GM19438 (cell line): ENCODE measurements at regions not wholly inside any gene's neighbourhood (a gene's known extent, or its start where the extent isn't known, plus 50 kb on each side); places are given as distances from the start of the nearest gene placed in this dataset.

Experiments
- ATAC-seq: cut with Tn5 transposase; IDR thresholded peaks from one replicate; pipeline ENCODE4 v1.9.1; 2021; ENCODE audit warnings: low read depth; ENCODE audit not compliant: unreplicated experiment

DNA sequence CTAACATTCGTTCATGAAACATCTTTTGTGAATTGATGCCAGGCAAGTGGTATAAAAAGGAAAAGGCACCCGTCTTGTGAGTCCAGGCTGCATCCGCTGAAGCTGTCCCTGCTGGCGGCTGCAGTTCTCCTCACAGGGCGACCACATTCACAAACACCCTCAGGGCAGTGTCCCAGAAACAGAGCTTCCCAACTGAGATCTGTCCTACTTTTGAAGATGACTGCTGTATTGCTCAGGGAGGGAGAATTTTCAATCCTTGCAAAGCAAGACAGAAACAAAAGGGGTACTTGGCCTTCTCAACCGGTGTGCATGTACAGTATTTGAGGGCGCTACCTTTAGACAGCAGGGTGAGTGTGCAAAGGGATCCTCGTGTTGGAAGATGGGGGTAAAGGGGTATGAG lies 316.1 kb downstream of the GADD45G start:
- no peak for ATAC-seq

- ATAC-seq: no peak
Observed at GRCh38 chr9:89922099-89922498, 317.3 kb downstream of the GADD45G start.

GRCh38 chr9:89923174-89923573 lies 318.4 kb downstream of the GADD45G start:
- ATAC-seq: no peak

DNA sequence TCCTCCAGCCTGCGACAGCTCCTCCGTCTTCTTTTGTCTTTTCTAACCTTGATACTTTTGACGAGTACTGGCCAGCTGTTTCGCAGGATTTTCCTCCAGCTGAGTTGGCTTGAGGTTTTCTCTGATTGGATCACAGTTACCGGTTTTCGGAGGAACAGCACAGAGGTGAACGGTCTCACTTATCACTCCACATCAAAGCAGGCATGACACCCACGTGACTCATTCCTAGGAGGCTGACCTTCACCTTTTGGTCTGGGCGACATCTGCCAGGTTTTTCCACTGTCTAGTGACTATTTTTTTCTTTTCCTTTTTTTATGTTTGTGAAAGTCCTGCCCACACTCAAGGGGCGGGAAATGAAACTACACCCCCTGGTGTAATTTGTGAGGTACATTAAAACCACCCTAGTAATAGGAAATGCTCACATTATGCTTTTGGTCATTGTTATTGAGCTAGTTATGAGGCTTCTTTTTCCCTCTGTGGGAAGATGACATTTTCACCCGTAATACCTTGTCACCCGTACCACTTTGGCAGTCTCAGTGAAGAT lies 319.2 kb downstream of the GADD45G start:
- no peak for ATAC-seq

DNA sequence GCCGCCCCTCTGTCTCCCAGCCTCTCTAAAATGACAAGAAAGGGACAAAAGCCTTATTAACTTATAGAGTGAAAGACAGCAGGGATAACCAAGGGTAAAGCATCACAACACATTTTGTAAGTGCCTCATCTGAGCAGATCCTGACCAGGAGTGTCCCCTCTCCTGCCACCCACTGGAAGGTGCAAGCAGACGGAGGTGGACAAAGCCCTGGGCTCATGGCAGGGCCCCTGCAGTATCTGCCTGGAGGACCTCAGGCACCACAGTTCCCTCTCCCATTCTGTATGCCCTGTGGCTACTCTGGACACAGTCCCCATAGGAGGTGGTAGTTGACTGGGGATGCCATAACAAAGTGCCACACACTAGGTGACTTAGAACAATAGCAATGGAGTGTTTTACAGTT lies 319.8 kb downstream of the GADD45G start:
- ATAC-seq: no peak

DNA sequence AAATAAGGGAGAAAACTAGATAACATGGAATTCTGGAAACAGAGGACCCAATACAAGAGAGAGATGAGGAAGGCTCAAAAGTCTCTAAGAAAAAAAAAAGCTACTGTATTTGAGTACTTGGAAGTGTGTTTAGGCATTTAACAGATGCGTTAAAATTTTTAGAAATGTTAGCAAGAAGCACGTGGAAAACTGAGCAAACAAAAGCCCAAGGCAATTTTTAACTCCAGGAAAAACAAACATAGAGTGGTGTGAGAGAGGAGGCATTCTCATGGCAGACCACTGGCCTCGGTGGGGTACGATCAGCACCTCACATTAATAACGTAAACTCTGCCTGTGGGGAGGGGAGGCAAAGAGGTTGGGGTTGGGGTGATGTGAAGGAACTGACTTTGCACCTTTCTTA lies 321.4 kb downstream of the GADD45G start:
- no peak for ATAC-seq

- no peak for ATAC-seq
Observed at GRCh38 chr9:89926691-89927220, 321.9 kb downstream of the GADD45G start.

DNA sequence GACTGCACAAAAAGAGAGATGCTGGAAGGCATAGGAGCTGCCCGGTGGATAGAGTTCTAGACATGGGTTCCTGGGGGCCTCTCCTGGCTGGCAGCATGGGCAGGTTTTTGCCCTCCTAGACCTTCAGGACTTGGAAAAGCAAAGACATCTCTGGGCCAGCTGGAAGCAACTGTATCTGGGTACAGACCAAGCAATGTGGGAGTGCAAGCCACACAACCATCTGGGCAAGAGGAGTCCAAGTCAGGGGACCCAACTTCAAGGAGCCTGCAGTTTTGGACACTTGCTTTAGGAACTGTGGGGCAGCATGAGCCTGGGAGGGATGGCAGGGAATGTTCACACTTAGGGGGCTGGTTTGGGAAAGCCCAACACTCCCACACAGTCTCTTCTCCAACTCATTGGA lies 323.3 kb downstream of the GADD45G start:
- ATAC-seq: no peak

- no peak for ATAC-seq
Observed at GRCh38 chr9:89928521-89929275, 323.9 kb downstream of the GADD45G start.

DNA sequence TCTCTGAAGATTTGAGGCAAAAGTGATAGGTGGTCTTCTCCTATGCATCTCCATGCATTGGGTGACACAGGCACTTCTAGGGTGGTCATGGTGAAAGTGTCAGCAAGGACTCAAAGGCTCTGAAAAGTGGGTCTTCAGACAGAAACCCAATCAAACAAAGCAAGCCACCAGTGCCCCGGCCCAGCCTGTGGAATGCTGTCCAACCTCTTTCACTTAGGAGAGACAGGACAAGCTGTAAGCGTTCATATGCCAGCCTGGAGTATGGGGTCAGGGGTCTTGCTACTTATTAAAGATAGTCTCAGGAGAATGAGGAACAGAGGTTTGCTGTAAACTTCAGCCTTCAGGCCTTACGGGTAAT lies 324.5 kb downstream of the GADD45G start:
- ATAC-seq: no peak

DNA sequence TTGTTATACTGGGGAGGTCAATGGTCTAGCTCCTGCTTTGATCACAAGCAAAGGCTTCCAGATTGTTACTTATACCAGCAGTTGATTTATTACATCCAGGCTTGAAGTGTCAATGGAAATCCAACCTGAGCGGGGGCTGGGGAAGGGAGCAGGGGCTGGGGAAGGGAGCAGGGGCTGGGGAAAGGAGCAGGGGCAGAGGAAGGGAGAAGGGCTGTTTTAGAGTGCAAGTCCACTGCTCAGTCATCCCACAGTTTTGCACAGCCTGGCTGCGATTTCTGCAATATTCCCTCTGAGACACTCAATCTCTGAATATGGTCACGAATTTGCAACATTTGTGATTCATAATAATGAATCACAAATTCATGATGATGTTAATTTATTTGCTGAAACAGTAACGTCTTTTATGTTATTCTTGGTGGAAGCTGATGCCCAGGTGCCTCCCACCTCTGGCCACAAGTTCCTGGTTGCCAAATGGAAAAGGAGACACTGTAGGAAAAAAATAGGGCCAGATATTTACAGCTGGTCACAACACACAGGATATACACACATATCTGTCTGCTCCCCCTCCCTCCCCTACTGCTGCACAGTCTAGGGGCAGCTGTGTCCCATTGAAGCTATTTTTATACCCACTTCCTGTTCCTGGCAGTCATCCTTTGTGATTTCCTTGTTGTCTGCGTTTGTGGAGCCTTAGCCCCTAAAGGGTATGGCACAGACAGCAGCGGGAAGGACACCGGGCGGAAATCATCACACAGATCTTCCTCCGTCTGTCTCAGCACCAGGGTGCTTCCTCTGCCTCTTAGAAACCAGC lies 325.1 kb downstream of the GADD45G start:
- no peak for ATAC-seq

DNA sequence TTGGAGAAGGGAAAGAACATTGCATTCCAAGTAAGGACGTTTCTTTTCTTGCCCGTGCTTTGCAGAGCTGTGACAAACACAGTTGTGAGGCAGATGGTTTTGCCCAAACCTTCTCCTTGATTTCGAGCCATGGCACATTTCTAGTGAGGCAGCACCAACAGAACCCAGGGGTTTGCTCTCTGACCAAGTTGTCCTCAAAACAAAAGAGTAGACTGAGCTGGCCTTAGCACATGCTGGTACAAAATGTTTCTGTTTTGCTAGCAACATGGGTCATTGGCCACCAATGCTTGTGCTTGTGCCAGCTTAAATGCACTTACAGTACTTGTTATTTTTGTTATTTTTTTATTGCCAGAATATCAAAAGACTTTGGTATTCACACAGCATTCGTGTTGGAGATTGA lies 328.8 kb downstream of the GADD45G start:
- no peak for ATAC-seq

- no peak for ATAC-seq
Observed at GRCh38 chr9:89935115-89935514, 330.3 kb downstream of the GADD45G start.

GRCh38 chr9:89935801-89936200 lies 331.0 kb downstream of the GADD45G start:
- ATAC-seq: no peak

DNA sequence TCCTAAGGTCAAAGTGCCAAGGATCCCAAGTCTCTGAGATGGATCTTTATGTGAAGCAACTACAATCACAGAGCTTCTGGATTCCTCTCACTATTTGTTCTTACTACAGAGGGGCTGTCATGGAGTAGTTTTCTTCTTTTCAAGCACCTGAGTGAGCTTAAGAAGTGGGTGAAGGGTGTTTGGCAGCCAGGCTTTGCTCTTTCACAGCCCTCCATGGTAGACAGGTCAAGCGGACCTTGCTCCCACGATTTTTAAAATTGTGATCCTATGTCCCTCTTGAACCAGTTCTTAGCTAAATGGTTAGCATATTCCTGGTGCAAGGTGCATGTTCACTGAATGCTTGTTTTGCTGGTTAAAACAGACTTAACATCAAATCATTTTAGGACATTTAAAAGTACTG lies 332.2 kb downstream of the GADD45G start:
- no peak for ATAC-seq

DNA sequence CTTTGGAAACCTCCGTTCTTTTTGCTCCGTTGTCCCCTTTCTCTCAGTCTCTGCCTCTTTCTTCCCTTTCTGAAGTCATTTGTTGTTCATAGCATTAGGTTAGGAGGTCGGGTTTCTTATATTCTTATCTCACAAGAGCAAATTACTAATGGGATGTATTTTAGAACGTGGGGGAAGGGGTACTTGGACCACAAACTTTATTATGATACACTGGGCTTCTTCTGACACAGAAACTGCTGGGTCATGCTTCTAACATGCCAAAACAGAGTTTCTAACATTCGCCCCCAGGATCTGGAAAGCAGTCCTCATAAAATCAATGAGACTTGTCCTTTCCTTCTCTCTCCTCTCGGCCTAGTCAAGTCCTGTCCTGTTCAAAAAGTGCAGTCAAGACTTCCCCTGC lies 334.4 kb downstream of the GADD45G start:
- no peak for ATAC-seq

DNA sequence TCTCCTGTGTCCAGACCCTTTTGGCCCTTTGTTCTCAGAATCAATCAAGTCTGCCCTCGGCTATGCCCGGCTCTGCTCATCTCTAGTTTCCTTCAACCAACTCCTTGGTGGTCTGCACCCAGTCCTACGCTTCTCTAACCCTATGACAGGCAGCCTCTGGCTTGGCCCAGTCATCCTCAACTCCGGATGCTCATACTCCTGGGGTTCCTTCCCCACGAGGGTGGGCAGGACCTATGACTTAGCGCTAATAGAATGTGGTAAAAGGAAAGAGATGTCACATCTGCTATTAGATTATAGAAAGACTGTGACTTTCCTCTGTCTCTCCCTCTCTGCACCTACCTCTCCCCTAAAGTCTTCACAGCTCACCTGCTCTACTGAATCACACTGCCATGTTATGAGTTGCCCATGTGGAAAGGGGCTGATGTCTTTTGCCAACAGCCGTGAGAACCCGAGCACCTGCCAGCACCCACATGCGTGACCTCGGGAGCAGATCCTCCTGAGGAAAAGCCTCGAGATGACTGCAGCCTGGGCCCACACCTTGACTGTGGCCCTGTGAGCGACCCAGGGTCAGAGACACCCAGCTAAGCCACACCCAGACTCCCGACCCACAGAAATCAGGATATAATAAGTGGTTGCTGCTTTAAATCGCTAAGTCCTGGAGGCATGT lies 334.9 kb downstream of the GADD45G start:
- no peak for ATAC-seq

- no peak for ATAC-seq
Observed at GRCh38 chr9:89940625-89941024, 335.8 kb downstream of the GADD45G start.

GRCh38 chr9:89941875-89942274 lies 337.1 kb downstream of the GADD45G start:
- ATAC-seq: no peak

DNA sequence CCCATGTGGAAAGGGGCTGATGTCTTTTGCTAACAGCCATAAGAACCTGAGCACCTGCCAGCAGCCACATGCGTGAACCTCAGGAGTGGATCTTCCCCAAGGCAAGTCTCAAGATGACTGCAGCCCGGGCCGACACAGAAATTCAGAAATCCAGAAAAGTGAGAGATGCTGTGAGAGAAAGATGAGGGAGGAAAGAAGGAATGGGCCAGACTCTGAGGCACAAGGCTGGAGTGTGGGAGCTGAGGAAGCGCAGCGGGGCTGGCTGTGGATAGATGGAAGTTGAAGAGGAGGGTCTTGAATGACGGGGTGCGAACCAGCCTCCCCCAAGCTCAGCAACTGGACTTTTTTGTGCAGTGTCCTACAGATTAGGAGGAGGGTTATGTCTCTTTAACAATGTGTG lies 337.8 kb downstream of the GADD45G start:
- ATAC-seq: no peak

- no peak for ATAC-seq
Observed at GRCh38 chr9:89943309-89943708, 338.5 kb downstream of the GADD45G start.
